Neural cell (in vitro differentiated cells): ENCODE measurements at regions not wholly inside any gene's neighbourhood (a gene's known extent, or its start where the extent isn't known, plus 50 kb on each side); places are given as distances from the start of the nearest gene placed in this dataset.

ENCODE experiments used
- CTCF ChIP-seq: fragments of 450-650 bp; IDR thresholded peaks from 2 replicates; pipeline ENCODE4 v1.5.1; 2014; ENCODE audit warnings: antibody characterized with exemption, mild to moderate bottlenecking, moderate library complexity; ENCODE audit not compliant: poor library complexity, severe bottlenecking
- EP300 ChIP-seq: fragments of 450-650 bp; conservative IDR thresholded peaks from 2 replicates; pipeline ENCODE4 v1.6.1; 2014; ENCODE audit warnings: antibody characterized with exemption, mild to moderate bottlenecking, moderate library complexity; ENCODE audit not compliant: poor library complexity, severe bottlenecking
- EZH2 ChIP-seq: fragments of 200-600, 300-800 bp; shearing (Covaris generic), sonication (generic); IDR thresholded peaks from 2 replicates; pipeline ENCODE4 v1.6.1; 2014; ENCODE audit warnings: antibody characterized with exemption, low read length, borderline replicate concordance, mild to moderate bottlenecking; ENCODE audit not compliant: insufficient read depth, poor library complexity, severe bottlenecking
- POLR2AphosphoS5 ChIP-seq: IDR thresholded peaks from 2 replicates; pipeline ENCODE4 v1.6.1; 2012
- RAD21 ChIP-seq: fragments of 450-650 bp; conservative IDR thresholded peaks from 2 replicates; pipeline ENCODE4 v1.6.1; 2014; ENCODE audit warnings: antibody characterized with exemption, mild to moderate bottlenecking, moderate library complexity
- REST ChIP-seq: IDR thresholded peaks from 2 replicates; pipeline ENCODE4 v1.6.1; 2012; ENCODE audit warnings: borderline replicate concordance
- SMC3 ChIP-seq: fragments of 450-650 bp; conservative IDR thresholded peaks from 2 replicates; pipeline ENCODE4 v1.6.1; 2014; ENCODE audit warnings: antibody characterized with exemption, mild to moderate bottlenecking, moderate library complexity; ENCODE audit not compliant: poor library complexity

- no peak for TF ChIP-seq CTCF
- no peak for TF ChIP-seq EZH2
- no peak for TF ChIP-seq SMC3
- peak; percentile 76 for TF ChIP-seq REST
- peak; percentile 95 for TF ChIP-seq POLR2AphosphoS5
- peak; percentile 44 for TF ChIP-seq RAD21
- TF ChIP-seq EP300 = peak; percentile 95
Measured at GRCh38 chr18:67652288-67652687, 135.8 kb upstream of the DSEL start.
